GM10266 (cell line): ENCODE measurements at regions not wholly inside any gene's neighbourhood (a gene's known extent, or its start where the extent isn't known, plus 50 kb on each side); places are given as distances from the start of the nearest gene placed in this dataset.

ENCODE experiments used
- DNase-seq: peaks from one replicate; pipeline ENCODE4 v3.0.0; 2012; ENCODE audit errors: extremely low spot score
- TF ChIP-seq, protein P1 (sequence below): IDR thresholded peaks from 2 replicates; pipeline ENCODE4 v1.5.1; 2012; ENCODE audit warnings: mild to moderate bottlenecking, low read depth; ENCODE audit not compliant: control insufficient read depth, insufficient read depth; ENCODE audit errors: missing control alignments

DNA sequence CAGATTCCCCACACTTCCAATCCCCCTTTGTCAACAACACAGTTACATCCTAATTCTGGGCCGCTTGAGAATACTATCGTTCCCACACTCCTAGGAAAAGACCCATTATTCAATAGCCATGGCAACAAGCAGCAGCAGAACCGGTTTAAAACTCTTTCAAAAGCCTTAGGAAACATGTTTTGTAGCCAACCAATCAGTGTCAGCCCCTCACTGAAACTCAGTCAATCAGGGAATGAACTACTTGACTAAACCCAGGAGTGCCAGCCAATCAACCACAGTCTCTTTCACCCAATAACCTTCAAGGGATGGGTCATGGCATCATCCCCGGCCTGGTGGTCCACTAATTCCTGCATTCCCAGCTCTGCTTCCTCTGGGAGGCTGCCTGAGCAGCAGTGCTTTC is 204.8 kb upstream of the HS6ST1 start:
- TF ChIP-seq, protein P1, sequence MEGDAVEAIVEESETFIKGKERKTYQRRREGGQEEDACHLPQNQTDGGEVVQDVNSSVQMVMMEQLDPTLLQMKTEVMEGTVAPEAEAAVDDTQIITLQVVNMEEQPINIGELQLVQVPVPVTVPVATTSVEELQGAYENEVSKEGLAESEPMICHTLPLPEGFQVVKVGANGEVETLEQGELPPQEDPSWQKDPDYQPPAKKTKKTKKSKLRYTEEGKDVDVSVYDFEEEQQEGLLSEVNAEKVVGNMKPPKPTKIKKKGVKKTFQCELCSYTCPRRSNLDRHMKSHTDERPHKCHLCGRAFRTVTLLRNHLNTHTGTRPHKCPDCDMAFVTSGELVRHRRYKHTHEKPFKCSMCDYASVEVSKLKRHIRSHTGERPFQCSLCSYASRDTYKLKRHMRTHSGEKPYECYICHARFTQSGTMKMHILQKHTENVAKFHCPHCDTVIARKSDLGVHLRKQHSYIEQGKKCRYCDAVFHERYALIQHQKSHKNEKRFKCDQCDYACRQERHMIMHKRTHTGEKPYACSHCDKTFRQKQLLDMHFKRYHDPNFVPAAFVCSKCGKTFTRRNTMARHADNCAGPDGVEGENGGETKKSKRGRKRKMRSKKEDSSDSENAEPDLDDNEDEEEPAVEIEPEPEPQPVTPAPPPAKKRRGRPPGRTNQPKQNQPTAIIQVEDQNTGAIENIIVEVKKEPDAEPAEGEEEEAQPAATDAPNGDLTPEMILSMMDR = no peak
- DNase-seq = no peak

- no peak for DNase-seq
- TF ChIP-seq, protein P1 = no peak
Observed at GRCh38 chr2:128524183-128524582, 205.5 kb upstream of the HS6ST1 start.

- TF ChIP-seq, protein P1 = no peak
- DNase-seq = no peak
Observed at GRCh38 chr2:128525653-128526052, 207.0 kb upstream of the HS6ST1 start.

- TF ChIP-seq, protein P1 = no peak
- DNase-seq = no peak
Observed at GRCh38 chr2:128526455-128526976, 207.8 kb upstream of the HS6ST1 start.

GRCh38 chr2:128528133-128528532 is 209.5 kb upstream of the HS6ST1 start:
- DNase-seq = no peak
- TF ChIP-seq, protein P1 = no peak

DNA sequence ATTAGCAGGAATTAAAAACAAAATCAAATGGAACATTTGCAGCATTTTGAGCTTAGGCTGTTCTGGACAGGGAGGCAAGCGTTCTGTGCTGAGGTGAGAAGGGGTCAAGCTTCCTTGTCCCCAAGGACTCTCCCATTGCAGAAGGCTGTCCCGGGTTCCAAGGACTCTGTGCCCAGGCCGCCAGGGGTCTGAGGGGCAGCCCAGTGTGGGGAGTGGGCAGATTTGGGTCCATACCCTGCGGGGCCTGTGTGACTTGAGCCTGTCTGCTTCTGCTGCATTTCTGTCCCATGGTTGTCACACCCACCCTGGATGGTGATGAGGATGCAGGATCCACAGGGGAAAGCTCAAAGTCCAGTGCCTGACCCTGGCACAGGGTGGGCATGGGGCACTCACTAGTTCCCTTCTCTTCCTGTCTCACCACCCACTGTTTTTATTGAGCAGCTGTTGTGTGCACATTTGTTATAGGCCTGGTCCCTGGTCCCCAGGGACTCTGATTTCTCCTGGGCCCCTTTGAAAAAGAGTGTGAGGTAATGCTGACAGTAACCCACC is 211.4 kb upstream of the HS6ST1 start:
- DNase-seq = no peak
- TF ChIP-seq, protein P1 = no peak

DNA sequence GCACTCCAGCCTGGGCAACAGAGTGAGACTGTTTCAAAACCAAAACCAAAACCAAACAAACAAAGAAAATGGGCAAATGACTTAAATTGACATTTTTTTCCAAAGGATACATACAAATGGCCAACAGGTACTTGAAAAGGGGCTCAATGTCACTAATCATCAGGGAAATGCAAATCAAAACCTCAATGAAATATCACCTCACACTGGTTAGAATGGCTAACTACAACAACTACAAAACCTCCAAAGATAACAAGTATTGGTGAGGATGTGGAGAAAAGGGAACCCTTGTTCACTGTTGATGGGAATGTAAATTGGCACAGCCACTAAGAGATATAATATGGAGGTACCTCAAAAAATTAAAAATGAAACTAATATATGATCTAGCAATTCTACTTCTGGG is 213.2 kb upstream of the HS6ST1 start:
- no peak for DNase-seq
- TF ChIP-seq, protein P1 = no peak
